ENCODE measurements at regions not wholly inside any gene's neighbourhood (a gene's known extent, or its start where the extent isn't known, plus 50 kb on each side); places are given as distances from the start of the nearest gene placed in this dataset.

- H3K27ac ChIP-seq = no peak overlapping the region
- no peak for TF ChIP-seq CTCF (conservative IDR thresholded peaks at IDR 0.05)
Observed at GRCh38 chr3:80141557-80141956, 373.8 kb upstream of the ROBO1 start.

GRCh38 chr3:80116281-80116680 is 348.5 kb upstream of the ROBO1 start:
- H3K27ac ChIP-seq = no peak overlapping the region

GRCh38 chr3:80114694-80115093 is 346.9 kb upstream of the ROBO1 start:
- TF ChIP-seq CTCF (conservative IDR thresholded peaks at IDR 0.05) = no peak
- no peak overlapping the region for H3K27ac ChIP-seq

More at GRCh38 chr3:80116281-80116680, 348.5 kb upstream of the ROBO1 start:
- no peak for TF ChIP-seq CTCF (conservative IDR thresholded peaks at IDR 0.05)

DNA sequence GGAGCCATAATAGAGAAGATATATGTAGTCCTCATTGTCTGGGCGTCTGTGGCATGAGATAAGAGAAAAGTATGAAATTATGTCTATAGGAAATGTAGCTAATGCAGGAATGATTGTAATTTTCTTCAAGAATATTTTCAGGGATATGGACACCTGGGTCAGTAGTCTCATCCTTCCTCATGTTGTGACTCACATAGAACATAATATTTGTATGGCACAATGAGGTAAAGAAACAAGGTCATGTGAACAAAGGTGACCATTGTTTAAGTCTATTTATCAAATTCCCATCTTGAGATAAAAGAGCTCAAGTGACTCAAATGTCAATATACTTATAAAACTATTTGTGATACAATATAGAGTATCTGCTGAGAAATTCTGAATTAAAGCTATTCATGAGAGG is 345.5 kb upstream of the ROBO1 start:
- H3K27ac ChIP-seq = no peak overlapping the region
- no peak for TF ChIP-seq CTCF (conservative IDR thresholded peaks at IDR 0.05)

GRCh38 chr3:80099559-80100066 is 331.8 kb upstream of the ROBO1 start:
- TF ChIP-seq CTCF (conservative IDR thresholded peaks at IDR 0.05) = no peak
- H3K27ac ChIP-seq = no peak overlapping the region

- TF ChIP-seq CTCF (conservative IDR thresholded peaks at IDR 0.05) = no peak
- H3K27ac ChIP-seq = no peak overlapping the region
Observed at GRCh38 chr3:80097674-80098073, 329.9 kb upstream of the ROBO1 start.

DNA sequence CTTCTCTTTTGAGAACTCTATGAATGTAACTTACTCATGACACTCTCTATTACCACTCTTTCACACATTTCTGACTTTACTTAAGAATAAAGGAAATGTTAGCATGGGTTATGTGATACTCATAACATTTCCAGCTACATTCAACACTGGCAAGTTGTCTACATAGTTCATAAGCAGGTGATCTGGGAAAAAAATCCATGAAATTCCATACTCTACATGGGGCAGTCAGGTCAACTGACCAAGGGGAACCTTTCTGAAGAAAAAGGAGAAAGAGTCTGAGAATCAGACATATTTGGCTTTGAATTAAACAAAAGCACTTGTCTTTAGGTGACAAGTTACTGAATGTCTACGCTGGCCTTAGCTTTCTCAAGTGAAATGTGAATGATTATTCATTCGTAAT is 329.1 kb upstream of the ROBO1 start:
- TF ChIP-seq CTCF (conservative IDR thresholded peaks at IDR 0.05) = no peak
- no peak overlapping the region for H3K27ac ChIP-seq
